Renal cortical epithelial cell (primary cell): ENCODE measurements at regions not wholly inside any gene's neighbourhood (a gene's known extent, or its start where the extent isn't known, plus 50 kb on each side); places are given as distances from the start of the nearest gene placed in this dataset.
A peak's percentile ranks its signal among the peaks of the same experiment; 100 is the strongest.

ENCODE experiments used
- DNase-seq: peaks from one replicate; pipeline ENCODE4 v3.0.0-alpha.2; 2011; ENCODE audit warnings: low read depth

DNA sequence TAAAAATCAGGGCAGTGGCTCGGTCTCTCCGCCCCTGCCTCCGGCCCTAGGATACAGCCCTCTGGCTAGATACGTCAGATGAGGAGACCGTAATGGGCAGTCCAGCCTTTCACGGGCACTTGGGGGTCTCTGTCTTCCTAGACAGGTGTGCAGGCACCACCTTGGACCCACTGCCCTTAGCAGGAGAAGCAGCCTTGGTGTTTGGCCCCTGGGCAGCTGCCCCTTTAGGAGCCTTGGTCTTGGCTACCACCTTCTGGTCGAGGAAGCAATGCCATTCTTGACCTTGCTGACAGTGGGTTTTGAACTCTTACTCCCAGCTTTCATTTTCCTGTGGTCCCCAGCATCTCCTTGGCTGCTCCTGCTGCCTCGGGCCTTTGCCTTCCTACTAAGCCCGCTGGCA is 149.7 kb upstream of the FRMD4B start:
- DNase-seq = no peak

GRCh38 chr3:69532547-69533224 is 146.8 kb upstream of the FRMD4B start:
- DNase-seq = no peak

GRCh38 chr3:69531576-69532546 is 146.0 kb upstream of the FRMD4B start:
- DNase-seq = no peak

GRCh38 chr3:69530554-69530953 is 144.7 kb upstream of the FRMD4B start:
- no peak for DNase-seq

DNA sequence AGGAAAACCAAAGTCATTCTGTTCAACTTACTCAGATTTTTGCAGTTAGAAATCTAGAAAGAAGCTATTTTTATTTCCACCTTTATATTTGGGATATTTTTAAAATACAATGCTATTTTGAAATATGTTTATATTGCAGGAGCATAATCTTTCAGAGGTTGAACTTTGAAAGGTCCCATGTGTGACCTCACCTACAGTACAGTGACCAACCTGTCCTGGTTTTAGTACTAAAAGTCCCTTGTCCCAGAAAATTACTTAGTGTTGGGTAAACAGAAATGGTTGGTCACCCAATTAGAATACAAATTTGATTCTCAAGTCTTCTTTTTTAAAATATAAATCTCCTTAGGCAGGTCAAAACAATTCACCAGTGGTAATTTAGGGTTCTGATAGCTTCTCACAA is 141.6 kb upstream of the FRMD4B start:
- DNase-seq = no peak

DNA sequence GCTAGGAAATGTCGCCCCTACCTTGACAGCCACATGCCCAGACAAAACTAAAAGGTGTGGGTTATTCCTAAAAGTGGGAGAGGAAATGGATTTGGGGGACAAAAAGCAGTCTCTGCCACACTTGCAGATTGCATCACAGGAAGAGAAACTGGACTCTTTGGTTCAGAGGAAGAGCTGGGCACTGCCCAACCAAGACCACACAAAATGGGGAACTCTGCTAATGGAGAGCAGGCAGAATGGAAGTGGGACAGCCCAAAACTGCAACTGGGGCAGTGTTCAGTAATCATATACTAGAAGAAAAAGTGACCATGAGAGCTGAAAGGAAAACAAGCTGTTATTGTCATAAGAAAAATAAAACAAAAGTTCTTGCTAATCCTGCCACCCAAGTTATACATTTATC is 138.9 kb upstream of the FRMD4B start:
- no peak for DNase-seq

DNA sequence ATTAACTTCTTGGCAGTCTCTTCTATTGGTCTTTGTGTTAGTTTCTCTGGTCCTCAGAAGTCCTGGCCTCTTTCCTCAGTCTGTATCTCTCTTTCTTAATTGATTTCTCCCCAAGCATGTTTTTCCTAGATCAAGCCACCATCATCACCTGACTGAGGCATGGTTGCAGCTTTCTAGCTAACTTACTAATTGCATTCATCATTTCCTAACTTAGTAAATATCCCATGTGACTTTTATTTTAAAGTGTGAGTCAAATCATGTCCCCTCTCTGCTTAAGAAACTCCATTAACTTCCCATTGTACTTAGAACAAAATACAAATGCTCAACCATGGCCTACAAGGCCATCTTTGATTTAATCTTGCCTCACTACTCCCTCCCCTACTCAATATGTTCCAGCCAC is 135.4 kb upstream of the FRMD4B start:
- no peak for DNase-seq

DNA sequence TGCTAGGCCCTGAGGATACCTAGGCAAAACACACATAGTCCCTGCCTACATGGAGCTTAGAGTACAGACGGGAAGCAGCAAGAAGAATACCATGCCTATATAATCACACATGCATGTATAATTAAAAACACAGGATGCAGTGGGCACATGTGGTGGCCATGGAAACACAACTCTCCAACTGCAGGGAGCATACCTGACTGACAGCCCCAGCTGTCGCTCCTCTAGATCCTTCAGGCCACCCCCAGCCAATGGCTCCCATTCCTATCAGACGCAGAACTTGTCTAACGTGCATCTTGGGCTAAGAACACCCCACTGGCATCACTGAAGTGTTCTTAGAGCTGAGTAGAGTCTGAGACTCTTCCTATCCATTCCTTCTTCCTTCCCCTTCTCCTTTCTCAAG is 125.5 kb upstream of the FRMD4B start:
- no peak for DNase-seq

DNA sequence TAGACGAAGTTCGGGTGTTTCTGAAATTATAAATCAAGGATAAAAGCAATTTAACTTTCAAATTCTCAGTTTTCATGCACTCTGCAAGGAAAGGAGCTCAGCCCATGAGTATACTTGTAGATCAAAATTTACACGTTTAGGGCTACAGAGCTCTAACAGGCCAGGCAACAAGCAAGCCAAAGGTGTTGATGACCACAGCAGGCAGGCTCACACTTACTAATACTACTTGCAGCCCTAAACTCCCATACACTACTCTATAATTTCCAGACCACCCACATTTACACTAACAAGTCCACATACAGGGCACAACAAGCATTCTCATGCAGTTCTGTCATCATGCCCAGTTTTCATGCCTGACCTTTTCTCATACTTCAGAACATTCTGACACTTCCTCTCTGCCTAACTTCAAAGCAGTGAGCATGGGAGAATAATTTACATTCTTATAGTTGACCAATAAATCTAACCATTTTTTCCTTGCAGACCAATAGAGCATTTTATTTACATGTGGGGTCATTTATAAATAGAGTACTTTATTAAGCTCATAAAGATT is 124.7 kb upstream of the FRMD4B start:
- peak; percentile 28 for DNase-seq

- DNase-seq = no peak
Measured at GRCh38 chr3:69509288-69509687, 123.4 kb upstream of the FRMD4B start.

GRCh38 chr3:69505770-69506407 is 120.0 kb upstream of the FRMD4B start:
- DNase-seq = peak; percentile 26

DNA sequence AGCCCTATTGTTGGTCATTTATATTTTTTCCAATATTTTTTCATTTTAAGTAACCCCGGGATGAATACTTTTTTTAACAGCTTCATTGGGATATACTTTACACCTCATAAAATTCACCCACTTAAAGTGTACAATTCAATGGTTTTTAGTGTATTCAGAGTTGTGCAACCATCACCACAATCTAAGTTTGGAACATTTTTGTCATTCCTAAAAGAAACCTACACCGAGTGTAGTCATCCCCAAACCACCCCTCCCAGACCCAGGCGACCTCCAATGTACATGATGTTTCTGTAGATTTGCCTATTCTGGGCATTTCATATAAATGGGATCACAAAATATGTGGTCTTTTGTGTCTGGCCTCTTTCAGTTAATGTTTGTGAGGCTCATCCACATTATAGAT is 118.3 kb upstream of the FRMD4B start:
- DNase-seq = peak; percentile 77

DNA sequence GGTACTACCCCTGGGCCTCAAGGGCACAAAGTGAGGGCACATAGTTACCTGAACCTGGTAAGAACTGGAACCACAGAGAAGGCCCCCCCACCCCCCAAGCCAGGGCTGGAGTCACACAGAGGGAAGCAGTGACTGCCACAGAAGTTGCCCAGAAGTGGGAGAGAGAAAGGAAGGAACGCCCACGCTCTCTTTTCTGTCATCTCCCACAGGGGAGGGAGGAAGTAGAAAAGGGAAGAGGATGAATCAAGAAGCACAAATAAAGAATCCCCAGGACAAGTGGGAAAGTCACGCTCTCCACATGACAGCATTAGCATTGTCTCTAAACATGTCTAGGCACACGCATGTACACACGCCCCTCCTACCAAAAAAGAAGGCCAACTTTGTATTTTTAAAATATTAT is 114.7 kb upstream of the FRMD4B start:
- DNase-seq = no peak

DNA sequence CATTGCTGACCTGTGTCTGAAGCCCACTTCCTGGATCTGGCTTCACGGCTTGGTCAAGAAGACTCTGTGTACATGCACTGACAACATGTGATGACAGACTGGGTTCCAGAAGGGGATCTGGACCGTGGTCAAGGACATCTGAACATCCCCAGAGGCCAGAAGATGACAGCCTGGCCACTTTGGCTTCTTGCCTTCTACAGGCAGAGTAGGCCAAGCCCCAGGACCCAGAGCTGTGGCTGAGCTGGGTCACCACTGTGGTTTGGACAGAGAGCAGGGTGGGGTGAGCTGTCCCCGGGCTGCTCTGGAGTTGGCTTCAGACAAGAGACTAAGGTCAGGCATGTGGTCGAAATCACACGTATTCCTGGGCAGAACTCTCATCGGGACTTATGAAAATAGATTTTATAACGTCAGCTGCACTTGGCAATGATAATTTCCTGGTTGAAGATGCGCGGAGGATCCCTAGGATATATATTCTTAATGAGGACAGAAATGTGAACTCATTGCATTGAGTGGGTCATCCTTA is 114.1 kb upstream of the FRMD4B start:
- no peak for DNase-seq

DNA sequence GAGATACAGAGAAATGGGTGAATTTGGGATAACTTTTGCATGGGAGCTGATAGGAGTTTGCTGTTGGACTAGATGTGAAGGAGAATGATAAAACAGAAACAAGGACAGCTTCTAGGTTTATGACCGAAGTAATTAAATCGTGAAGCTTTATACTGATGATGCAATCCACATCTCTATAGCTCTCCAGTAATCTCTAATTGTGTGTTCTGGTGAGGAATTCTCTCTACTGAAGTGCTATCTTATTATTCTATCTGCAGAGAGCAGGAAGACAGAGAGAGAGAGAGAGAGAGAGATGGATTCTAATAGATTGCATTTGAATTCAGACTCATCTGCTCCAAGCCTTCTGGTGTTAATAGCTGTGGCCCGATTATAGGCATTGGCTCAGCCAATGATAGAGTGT is 113.5 kb upstream of the FRMD4B start:
- no peak for DNase-seq

DNA sequence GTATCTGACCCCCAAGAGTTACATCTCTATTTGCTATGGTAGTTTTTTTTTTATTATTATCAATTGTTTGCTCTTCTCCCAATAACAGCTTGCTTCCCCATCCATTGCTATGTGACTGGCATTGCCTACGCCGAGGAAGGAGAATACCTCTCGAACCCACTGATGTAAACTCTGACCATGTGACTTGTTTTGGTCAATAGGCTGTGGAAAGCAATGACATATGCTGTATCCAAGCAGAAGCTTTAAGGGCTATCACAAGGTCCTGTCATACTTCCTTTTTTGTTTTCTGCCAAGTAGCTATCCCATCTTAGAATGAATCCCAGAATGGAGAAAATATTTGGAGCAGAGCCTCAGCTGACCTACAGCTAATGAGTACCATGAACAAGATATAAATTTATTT is 111.0 kb upstream of the FRMD4B start:
- DNase-seq = no peak

DNA sequence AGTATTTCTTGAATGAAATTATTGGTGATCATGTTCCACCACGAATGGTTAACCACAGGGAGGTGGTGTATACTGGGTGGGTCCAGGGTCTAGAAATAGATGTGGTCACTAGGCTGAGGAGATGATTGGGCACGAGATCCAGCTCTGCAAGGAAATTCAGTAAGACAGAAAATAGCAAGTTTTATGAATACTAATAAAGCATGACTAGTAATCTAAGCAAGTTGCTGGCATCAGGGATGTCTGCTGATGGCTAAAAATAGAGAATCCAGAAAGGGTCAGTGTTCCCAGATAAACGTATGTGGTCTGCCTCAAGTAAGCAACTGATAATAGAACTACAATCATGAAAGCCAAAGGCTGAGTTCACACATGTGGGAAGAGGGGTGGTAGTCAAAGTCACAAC is 108.3 kb upstream of the FRMD4B start:
- DNase-seq = no peak

DNA sequence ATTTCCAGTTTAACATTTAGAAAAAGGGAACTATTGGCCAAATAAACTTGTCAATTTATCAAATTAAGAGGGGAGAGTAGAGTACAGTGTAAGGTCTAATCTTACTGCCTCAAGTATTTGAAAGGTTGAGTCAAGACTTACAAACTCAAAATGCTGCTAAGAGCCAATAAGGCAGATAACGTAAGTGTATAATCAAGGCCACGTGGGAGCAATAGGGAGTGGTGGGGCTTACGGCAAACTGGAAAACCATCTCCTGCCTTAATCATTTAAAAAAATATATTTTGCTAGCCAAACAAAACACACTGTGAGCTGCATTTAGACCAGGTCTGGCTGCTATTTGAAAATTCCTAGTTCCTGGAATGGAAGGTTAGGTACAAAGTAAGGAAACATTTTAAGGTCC is 107.3 kb upstream of the FRMD4B start:
- no peak for DNase-seq

DNA sequence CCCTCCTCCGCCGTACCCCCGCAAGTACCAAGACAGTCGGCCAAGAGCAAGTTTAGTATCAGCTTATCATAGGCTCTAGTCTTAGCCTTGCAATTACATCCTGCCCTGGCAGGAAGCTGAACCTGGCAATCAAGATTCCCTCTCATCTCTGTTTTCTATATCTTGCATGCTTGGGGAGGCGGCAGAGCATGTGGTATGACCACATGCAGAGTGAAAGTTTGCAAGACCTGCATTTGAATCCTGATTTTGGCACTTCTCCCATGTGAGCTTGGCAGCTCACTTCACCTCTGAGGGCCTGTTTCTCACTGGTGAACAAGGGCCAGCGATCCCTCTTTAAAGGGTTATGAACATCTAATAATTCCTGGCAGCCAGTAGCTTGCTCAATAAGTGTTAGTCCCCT is 106.1 kb upstream of the FRMD4B start:
- DNase-seq = peak; percentile 35

GRCh38 chr3:69490971-69491370 is 105.1 kb upstream of the FRMD4B start:
- DNase-seq = no peak

DNA sequence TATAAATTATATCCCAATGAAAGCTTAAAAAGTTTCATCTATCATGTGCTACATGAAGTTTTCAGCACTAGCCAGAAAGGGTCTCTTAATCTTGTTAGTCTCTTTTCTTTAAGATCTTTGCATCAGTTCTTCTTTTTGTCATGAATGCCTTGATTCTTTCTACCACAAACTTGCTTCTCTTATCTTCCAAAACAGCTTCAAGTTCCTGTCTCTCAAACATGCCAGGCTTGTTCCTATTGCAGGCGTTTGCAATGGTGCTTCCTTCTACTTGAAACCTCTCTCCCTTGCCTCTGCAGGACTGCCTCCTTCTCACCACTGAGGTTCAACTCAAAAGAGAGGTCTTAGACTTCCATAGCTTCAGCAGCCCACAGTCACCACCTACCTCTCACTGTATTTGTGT is 104.3 kb upstream of the FRMD4B start:
- DNase-seq = no peak

DNA sequence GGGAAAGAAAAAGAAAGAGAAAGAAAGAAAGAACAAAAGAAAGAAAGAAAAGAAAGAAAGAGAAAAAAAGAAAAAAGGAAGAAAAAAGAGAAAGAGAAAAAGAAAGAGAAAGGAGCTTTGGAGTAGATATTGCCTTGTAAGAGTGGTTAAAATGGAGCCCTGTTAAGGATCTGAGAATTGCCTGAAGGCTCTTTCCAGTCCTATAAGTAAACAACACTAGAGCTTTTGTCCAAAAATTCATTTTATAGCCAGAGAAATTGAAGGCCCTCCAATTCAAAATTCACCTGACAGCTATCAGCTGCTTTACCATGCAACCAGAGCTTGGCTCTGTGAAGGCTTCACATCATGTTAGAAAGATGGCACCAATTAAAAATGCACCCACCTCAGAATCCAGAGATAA is 102.1 kb upstream of the FRMD4B start:
- no peak for DNase-seq
